HEK293 (cell line): ENCODE measurements at regions not wholly inside any gene's neighbourhood (a gene's known extent, or its start where the extent isn't known, plus 50 kb on each side); places are given as distances from the start of the nearest gene placed in this dataset.

Experiments
- CTCF ChIA-PET: fragments of 350-600 bp; formaldehyde crosslinking; extraction: SDS; loops from one replicate; lab custom pipeline; 2021; ENCODE audit warnings: antibody characterized with exemption; lab: Yijun Ruan, JAX
- POLR2A ChIA-PET: fragments of 300-600 bp; formaldehyde crosslinking; extraction: SDS; loops from one replicate; lab custom pipeline; 2020; ENCODE audit warnings: antibody characterized with exemption, inconsistent platforms; lab: Yijun Ruan, JAX
- H3K27ac ChIP-seq: fragments of 200-500 bp; sonication (Bioruptor generic); 2 replicates; pipeline ENCODE4 v1.5.1; 2014; ENCODE audit warnings: low read depth, low read length, control low read depth, inconsistent platforms; ENCODE audit errors: extremely low read depth
- H3K36me3 ChIP-seq, 2 experiments: fragments of 200-500 bp in 1 of 2; sonication (Bioruptor generic) in 1 of 2; 1 replicate in 1 of 2; 2 replicates in 1 of 2; pipeline ENCODE4 v1.5.1; 2014 to 2017; ENCODE audit warnings: inconsistent platforms in 2 of 2, low read length in 2 of 2; ENCODE audit not compliant: control insufficient read depth in 2 of 2, insufficient read depth in 1 of 2
- H3K4me1 ChIP-seq: fragments of 200-500 bp; sonication (Bioruptor generic); 2 replicates; pipeline ENCODE4 v1.5.1; 2014; ENCODE audit warnings: mild to moderate bottlenecking, low read length, inconsistent platforms; ENCODE audit not compliant: control insufficient read depth, insufficient read depth
- H3K4me3 ChIP-seq: 2 replicates; pipeline ENCODE4 v1.5.1; 2011; ENCODE audit warnings: low read depth, mild to moderate bottlenecking, control low read depth, low read length, moderate library complexity
- H3K9me3 ChIP-seq: fragments of 200-500 bp; sonication (Bioruptor generic); 2 replicates; pipeline ENCODE4 v1.5.1; 2014; ENCODE audit warnings: low read depth, low read length, inconsistent platforms; ENCODE audit not compliant: control insufficient read depth, insufficient read depth
- GLIS2 ChIP-seq: fragments of 450-650 bp; formaldehyde crosslinking; IDR thresholded peaks from 2 replicates; pipeline ENCODE4 v1.5.1; 2016; ENCODE audit warnings: missing biosample characterization, missing genetic modification characterization
- PRDM1 ChIP-seq: fragments of 450-650 bp; formaldehyde crosslinking; IDR thresholded peaks from 2 replicates; pipeline ENCODE4; 2016; ENCODE audit warnings: missing biosample characterization, missing genetic modification characterization
- SCRT2 ChIP-seq: fragments of 450-650 bp; formaldehyde crosslinking; IDR thresholded peaks from 2 replicates; pipeline ENCODE4 v1.5.1; 2016; ENCODE audit warnings: missing biosample characterization, missing genetic modification characterization
- YY2 ChIP-seq: fragments of 450-650 bp; formaldehyde crosslinking; IDR thresholded peaks from 2 replicates; pipeline ENCODE4 v1.5.1; 2016; ENCODE audit warnings: missing biosample characterization, missing genetic modification characterization
- ZBTB48 ChIP-seq: fragments of 450-650 bp; formaldehyde crosslinking; IDR thresholded peaks from 2 replicates; pipeline ENCODE4 v1.5.1; 2016; ENCODE audit warnings: missing biosample characterization, missing genetic modification characterization
- ZFP41 ChIP-seq: fragments of 450-650 bp; formaldehyde crosslinking; IDR thresholded peaks from 2 replicates; pipeline ENCODE4 v1.5.1; 2016; ENCODE audit warnings: missing biosample characterization, missing genetic modification characterization, borderline replicate concordance
- ZNF19 ChIP-seq: fragments of 450-650 bp; formaldehyde crosslinking; IDR thresholded peaks from 2 replicates; pipeline ENCODE4; 2016; ENCODE audit warnings: missing biosample characterization, missing genetic modification characterization, low read depth
- ZNF2 ChIP-seq: fragments of 450-650 bp; formaldehyde crosslinking; IDR thresholded peaks from 2 replicates; pipeline ENCODE4 v1.5.1; 2016; ENCODE audit warnings: missing biosample characterization, missing genetic modification characterization
- ZNF221 ChIP-seq: fragments of 450-650 bp; formaldehyde crosslinking; IDR thresholded peaks from 2 replicates; pipeline ENCODE4 v1.5.1; 2017; ENCODE audit warnings: missing biosample characterization, missing genetic modification characterization, borderline replicate concordance
- ZNF223 ChIP-seq: fragments of 450-650 bp; formaldehyde crosslinking; IDR thresholded peaks from 2 replicates; pipeline ENCODE4 v1.5.1; 2016; ENCODE audit warnings: missing biosample characterization, missing genetic modification characterization
- ZNF266 ChIP-seq: fragments of 450-650 bp; formaldehyde crosslinking; IDR thresholded peaks from 2 replicates; pipeline ENCODE4 v1.5.1; 2016; ENCODE audit warnings: missing biosample characterization, missing genetic modification characterization, low read depth
- ZNF302 ChIP-seq: fragments of 450-650 bp; formaldehyde crosslinking; IDR thresholded peaks from 2 replicates; pipeline ENCODE4 v1.5.1; 2016; ENCODE audit warnings: missing biosample characterization, missing genetic modification characterization, low read depth
- ZNF473 ChIP-seq: fragments of 450-650 bp; formaldehyde crosslinking; IDR thresholded peaks from 2 replicates; pipeline ENCODE4 v1.5.1; 2017; ENCODE audit warnings: missing biosample characterization, missing genetic modification characterization
- ZNF561 ChIP-seq: fragments of 450-650 bp; IDR thresholded peaks from 2 replicates; pipeline ENCODE4 v1.5.1; 2018; ENCODE audit warnings: missing biosample characterization, missing genetic modification characterization, borderline replicate concordance
- ZNF660 ChIP-seq: fragments of 450-650 bp; IDR thresholded peaks from 2 replicates; pipeline ENCODE4 v1.5.1; 2018; ENCODE audit warnings: missing biosample characterization, mild to moderate bottlenecking, missing genetic modification characterization
- TF ChIP-seq, protein P1 (sequence below): fragments of 450-650 bp; formaldehyde crosslinking; conservative IDR thresholded peaks from 2 replicates; pipeline ENCODE4 v1.5.1; 2016; ENCODE audit warnings: low read depth, missing biosample characterization, missing genetic modification characterization
- TF ChIP-seq, protein P2 (sequence below): fragments of 450-650 bp; formaldehyde crosslinking; IDR thresholded peaks from 2 replicates; pipeline ENCODE4 v1.5.1; 2017; ENCODE audit warnings: missing biosample characterization, missing genetic modification characterization
- TF ChIP-seq, protein P3 (sequence below): fragments of 450-650 bp; formaldehyde crosslinking; IDR thresholded peaks from 2 replicates; pipeline ENCODE4 v1.5.1; 2017; ENCODE audit warnings: missing biosample characterization, mild to moderate bottlenecking, missing genetic modification characterization, moderate library complexity
- TF ChIP-seq, protein P4 (sequence below): IDR thresholded peaks from 2 replicates; pipeline ENCODE4 v1.6.1; 2011; ENCODE audit warnings: mild to moderate bottlenecking, low read depth, low read length, borderline replicate concordance
- TF ChIP-seq, protein P5 (sequence below): fragments of 450-650 bp; formaldehyde crosslinking; IDR thresholded peaks from 2 replicates; pipeline ENCODE4 v1.5.1; 2016; ENCODE audit warnings: missing biosample characterization, missing genetic modification characterization
- TF ChIP-seq, protein P6 (sequence below): fragments of 450-650 bp; formaldehyde crosslinking; IDR thresholded peaks from 2 replicates; pipeline ENCODE4 v1.5.1; 2016; ENCODE audit warnings: missing biosample characterization, missing genetic modification characterization, borderline replicate concordance

DNA sequence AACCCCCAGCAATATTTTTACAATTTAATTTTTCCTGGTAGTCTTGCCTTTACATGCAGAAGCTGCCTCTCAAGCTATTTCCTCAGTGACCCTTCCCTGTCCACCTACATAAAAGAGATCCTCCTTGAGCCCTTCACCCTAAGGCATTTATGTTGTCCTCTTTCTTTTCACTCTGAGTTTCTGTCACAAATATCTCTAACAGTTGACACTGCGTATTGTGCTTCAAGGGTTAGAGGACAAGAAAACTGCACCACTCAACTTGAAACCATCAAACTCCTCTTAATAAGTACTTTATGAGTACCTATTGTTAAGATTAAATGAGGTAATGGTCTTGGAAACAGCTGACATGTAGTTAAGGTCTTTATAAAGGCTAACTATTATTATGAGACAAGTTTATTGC, 557.7 kb downstream of the TRHDE start (continued):
- TF ChIP-seq, protein P1, sequence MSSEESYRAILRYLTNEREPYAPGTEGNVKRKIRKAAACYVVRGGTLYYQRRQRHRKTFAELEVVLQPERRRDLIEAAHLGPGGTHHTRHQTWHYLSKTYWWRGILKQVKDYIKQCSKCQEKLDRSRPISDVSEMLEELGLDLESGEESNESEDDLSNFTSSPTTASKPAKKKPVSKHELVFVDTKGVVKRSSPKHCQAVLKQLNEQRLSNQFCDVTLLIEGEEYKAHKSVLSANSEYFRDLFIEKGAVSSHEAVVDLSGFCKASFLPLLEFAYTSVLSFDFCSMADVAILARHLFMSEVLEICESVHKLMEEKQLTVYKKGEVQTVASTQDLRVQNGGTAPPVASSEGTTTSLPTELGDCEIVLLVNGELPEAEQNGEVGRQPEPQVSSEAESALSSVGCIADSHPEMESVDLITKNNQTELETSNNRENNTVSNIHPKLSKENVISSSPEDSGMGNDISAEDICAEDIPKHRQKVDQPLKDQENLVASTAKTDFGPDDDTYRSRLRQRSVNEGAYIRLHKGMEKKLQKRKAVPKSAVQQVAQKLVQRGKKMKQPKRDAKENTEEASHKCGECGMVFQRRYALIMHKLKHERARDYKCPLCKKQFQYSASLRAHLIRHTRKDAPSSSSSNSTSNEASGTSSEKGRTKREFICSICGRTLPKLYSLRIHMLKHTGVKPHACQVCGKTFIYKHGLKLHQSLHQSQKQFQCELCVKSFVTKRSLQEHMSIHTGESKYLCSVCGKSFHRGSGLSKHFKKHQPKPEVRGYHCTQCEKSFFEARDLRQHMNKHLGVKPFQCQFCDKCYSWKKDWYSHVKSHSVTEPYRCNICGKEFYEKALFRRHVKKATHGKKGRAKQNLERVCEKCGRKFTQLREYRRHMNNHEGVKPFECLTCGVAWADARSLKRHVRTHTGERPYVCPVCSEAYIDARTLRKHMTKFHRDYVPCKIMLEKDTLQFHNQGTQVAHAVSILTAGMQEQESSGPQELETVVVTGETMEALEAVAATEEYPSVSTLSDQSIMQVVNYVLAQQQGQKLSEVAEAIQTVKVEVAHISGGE (tag by site-specific recombination), result no peak

DNA sequence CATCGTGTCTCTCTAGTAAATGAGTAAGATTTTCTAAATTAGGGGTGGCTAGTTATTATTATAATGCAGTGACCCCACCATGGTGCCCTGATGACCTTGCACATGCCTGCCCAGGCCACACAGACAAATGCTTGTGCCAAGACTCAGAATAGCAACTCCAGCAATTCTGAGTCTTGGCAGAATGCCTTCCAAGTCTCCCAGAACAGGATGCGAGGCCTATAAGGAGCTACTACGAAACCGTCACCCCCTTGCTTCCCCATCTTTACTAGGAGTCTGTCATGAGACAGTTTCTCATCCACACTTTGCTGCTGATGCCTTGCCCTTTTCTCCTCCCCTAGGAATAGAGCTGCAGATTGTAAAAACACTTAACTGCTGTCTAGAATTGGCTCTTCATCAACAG, 559.9 kb downstream of the TRHDE start:
- Histone ChIP-seq H3K27ac (no peak overlapping the region), H3K36me3 (no peaks in the 10 kb centered on the region), H3K9me3 (no peaks in the 10 kb centered on the region), H3K4me3 (no peak overlapping the region), H3K4me1 (no peaks in the 10 kb centered on the region)
- POLR2A ChIA-PET, result no interaction called here
- TF ChIP-seq ZNF266 (no peak), ZNF221 (no peak), ZNF473 (tag by site-specific recombination) (no peak), ZNF561 (tag by site-specific recombination) (no peak), ZNF2 (tag by site-specific recombination) (no peak), YY2 (tag by site-specific recombination) (no peak), ZFP41 (tag by site-specific recombination) (no peak), ZNF223 (tag by site-specific recombination) (no peak), PRDM1 (no peak), ZNF302 (tag by site-specific recombination) (no peak), ZNF19 (no peak), ZNF660 (no peak)
- TF ChIP-seq, protein P2, sequence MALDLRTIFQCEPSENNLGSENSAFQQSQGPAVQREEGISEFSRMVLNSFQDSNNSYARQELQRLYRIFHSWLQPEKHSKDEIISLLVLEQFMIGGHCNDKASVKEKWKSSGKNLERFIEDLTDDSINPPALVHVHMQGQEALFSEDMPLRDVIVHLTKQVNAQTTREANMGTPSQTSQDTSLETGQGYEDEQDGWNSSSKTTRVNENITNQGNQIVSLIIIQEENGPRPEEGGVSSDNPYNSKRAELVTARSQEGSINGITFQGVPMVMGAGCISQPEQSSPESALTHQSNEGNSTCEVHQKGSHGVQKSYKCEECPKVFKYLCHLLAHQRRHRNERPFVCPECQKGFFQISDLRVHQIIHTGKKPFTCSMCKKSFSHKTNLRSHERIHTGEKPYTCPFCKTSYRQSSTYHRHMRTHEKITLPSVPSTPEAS (tag by site-specific recombination), result no peak
- TF ChIP-seq, protein P3, sequence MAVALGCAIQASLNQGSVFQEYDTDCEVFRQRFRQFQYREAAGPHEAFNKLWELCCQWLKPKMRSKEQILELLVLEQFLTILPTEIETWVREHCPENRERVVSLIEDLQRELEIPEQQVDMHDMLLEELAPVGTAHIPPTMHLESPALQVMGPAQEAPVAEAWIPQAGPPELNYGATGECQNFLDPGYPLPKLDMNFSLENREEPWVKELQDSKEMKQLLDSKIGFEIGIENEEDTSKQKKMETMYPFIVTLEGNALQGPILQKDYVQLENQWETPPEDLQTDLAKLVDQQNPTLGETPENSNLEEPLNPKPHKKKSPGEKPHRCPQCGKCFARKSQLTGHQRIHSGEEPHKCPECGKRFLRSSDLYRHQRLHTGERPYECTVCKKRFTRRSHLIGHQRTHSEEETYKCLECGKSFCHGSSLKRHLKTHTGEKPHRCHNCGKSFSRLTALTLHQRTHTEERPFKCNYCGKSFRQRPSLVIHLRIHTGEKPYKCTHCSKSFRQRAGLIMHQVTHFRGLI (tag by site-specific recombination), result no peak
- TF ChIP-seq, protein P4, sequence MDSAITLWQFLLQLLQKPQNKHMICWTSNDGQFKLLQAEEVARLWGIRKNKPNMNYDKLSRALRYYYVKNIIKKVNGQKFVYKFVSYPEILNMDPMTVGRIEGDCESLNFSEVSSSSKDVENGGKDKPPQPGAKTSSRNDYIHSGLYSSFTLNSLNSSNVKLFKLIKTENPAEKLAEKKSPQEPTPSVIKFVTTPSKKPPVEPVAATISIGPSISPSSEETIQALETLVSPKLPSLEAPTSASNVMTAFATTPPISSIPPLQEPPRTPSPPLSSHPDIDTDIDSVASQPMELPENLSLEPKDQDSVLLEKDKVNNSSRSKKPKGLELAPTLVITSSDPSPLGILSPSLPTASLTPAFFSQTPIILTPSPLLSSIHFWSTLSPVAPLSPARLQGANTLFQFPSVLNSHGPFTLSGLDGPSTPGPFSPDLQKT, result no peak
- CTCF ChIA-PET, result no interaction called here

DNA sequence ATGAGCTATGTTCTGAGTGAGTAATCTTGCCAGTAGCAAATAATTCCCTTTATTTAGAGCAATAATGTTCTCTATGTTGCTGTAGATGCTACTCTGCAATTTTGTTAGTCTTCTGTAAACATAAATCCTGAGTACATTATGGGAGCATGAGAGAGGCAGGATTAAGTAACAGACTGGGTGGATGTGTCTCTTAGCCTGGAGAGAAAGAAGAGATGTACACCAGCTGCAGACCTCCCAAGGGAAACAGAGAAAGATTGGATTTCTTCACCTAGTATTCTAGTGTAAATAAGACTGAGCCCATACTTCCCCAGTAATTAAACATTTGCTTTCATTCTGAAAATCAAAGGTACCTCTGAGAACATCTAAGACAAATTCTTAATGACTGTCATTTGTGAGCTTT, 564.0 kb downstream of the TRHDE start:
- Histone ChIP-seq H3K4me3 (no peak overlapping the region), H3K4me1 (no peaks in the 10 kb centered on the region), H3K27ac (no peak overlapping the region), H3K9me3 (no peaks in the 10 kb centered on the region), H3K36me3 (no peaks in the 10 kb centered on the region)
- TF ChIP-seq SCRT2 (no peak), ZBTB48 (tag by site-specific recombination) (no peak), GLIS2 (tag by site-specific recombination) (no peak), ZNF223 (tag by site-specific recombination) (no peak)
- TF ChIP-seq, protein P5, sequence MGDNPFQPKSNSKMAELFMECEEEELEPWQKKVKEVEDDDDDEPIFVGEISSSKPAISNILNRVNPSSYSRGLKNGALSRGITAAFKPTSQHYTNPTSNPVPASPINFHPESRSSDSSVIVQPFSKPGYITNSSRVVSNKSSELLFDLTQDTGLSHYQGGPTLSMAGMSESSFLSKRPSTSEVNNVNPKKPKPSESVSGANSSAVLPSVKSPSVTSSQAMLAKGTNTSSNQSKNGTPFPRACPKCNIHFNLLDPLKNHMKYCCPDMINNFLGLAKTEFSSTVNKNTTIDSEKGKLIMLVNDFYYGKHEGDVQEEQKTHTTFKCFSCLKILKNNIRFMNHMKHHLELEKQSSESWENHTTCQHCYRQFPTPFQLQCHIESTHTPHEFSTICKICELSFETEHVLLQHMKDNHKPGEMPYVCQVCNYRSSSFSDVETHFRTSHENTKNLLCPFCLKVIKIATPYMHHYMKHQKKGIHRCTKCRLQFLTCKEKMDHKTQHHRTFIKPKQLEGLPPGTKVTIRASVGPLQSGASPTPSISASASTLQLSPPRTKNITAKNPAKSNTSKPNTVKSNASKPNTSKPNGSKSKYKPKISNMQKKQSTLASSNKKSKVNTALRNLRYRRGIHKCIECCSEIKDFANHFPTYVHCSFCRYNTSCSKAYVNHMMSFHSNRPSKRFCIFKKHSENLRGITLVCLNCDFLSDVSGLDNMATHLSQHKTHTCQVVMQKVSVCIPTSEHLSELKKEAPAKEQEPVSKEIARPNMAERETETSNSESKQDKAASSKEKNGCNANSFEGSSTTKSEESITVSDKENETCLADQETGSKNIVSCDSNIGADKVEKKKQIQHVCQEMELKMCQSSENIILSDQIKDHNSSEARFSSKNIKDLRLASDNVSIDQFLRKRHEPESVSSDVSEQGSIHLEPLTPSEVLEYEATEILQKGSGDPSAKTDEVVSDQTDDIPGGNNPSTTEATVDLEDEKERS (tag by site-specific recombination), result no peak
- TF ChIP-seq, protein P6, sequence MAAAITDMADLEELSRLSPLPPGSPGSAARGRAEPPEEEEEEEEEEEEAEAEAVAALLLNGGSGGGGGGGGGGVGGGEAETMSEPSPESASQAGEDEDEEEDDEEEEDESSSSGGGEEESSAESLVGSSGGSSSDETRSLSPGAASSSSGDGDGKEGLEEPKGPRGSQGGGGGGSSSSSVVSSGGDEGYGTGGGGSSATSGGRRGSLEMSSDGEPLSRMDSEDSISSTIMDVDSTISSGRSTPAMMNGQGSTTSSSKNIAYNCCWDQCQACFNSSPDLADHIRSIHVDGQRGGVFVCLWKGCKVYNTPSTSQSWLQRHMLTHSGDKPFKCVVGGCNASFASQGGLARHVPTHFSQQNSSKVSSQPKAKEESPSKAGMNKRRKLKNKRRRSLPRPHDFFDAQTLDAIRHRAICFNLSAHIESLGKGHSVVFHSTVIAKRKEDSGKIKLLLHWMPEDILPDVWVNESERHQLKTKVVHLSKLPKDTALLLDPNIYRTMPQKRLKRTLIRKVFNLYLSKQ (tag by site-specific recombination), result no peak
- CTCF ChIA-PET, result no interaction called here
- POLR2A ChIA-PET, result no interaction called here
